ENCODE measurements at regions not wholly inside any gene's neighbourhood (a gene's known extent, or its start where the extent isn't known, plus 50 kb on each side); places are given as distances from the start of the nearest gene placed in this dataset.
"Not testable (repeated sequence)": the region's sequence is repeated elsewhere in the genome, so short reads cannot be mapped to it uniquely, and the experiment has no call there.

DNA sequence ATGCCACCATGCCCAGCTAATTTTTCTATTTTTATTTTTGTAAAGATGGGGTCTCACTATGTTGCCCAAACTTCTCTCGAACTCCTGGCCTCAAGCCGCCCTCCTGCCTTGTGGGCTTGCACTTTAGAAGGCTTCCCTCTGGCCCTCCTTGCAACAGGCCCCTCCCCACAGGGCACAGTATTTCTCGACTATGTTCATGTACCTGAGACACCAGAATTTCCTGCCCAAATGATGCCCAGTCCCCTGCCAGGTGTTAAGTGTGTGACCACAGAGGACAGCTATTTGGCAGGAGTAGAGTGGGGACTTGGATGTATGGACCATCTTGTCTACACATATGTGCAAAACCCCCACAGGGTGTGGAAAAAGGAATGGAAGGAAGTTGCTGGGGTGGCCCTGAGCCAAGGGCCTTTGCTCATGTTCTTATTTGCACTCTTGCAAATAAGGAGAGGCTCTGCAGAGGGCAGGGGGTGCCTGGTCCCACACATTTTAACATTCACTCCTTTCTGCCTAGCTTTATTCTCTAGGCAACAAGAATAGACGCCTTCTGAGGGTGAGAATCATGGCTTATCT lies 168.4 kb upstream of the PODXL start:
- ATAC-seq (no peak), DNase-seq (no peak)

- ATAC-seq: no peak
- DNase-seq: no peak
These were observed 167.5 kb upstream of the PODXL start for GRCh38 chr7:131723926-131724325.

DNA sequence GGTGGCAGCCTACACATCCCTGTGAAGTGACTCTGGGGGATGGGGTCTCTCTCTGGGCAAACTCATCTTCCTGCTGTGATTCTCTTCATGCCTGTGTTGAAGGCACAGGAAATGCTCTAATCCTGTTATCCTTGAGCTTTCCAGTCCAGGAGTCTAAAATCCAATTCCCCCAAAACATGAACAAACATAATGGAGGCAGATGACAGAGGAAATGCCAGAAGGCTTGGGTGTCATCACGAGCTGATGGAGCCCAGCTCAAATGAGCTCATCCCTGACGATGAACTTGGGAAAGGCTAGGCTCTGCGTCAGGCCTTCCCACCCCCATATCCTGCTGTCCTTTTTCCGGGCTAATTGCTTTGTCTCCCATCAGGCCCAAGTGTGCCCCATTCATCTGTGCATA lies 165.9 kb upstream of the PODXL start:
- DNase-seq (no peak), ATAC-seq (no peak)

GRCh38 chr7:131721660-131722059 lies 165.2 kb upstream of the PODXL start:
- DNase-seq (no peak), ATAC-seq (no peak)

GRCh38 chr7:131720703-131721102 lies 164.3 kb upstream of the PODXL start:
- DNase-seq (no peak), ATAC-seq (no peak)

GRCh38 chr7:131717181-131717580 lies 160.8 kb upstream of the PODXL start:
- no peak for ATAC-seq
- DNase-seq: no peak

GRCh38 chr7:131699323-131699722 lies 142.9 kb upstream of the PODXL start:
- DNase-seq: no peak
- ATAC-seq: no peak

DNA sequence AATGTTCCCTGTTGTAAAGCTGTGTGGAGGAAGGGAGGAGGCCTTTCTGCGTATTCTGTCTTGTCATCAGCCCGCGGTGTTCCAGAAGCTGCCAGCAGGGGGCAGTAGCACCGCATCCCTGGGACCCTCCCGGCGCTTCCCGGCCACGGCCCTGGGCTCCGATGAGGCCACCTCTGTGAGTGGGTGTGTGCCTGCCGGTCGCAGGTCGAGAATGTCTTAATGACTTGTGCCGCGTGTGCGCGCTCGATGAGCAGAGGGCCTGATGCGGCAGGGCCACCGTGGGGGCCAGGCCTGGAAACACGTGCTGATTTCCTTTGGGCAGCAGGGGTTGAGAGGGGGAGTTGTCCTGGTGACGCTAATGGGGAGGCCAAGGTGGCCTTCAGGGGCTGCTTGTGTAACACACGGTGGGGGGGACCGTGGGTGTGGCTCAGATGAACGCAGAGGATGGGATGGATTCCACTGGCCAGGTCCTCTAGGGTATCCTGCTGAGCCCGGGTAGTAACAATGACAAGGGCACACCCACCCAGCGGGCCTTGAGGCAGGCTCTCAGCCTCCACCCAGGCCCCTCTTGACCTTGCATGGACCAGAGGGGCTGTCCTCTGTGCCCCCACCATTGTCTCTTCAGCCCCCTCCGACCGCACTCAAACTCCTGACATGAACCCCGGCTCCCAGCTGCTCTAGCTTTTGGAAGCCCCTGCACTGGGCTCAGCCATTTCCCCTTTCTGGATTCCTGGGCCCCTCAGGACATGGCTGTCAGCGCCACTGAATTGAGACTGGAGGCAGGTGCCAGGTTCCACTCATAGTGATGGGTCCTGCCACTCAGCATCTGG lies 135.9 kb upstream of the PODXL start:
- peak; percentile 45 for ATAC-seq
- DNase-seq: peak; percentile 71

GRCh38 chr7:131691454-131692130 lies 135.2 kb upstream of the PODXL start:
- DNase-seq: no peak
- peak; percentile 11 for ATAC-seq

DNA sequence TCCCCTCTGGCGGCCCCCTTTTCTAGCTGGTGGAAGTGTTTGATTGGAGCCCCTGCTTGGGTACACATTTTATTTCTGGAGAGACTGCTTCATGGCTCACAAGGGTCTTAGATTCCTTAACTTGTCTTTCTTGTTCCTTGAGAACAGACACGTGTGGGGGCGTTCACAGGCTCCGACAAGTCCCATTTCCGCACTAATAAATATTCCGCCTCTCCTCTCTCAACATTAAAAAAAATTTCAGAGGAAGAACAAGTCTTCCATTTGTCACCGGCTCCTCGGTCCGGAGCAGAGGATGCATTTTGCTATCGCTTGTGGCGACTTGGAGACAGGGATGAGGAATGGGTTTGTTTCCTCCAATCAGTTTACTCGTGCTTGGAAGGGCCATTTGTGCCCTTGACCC lies 134.0 kb upstream of the PODXL start:
- DNase-seq (no peak), ATAC-seq (no peak)

DNA sequence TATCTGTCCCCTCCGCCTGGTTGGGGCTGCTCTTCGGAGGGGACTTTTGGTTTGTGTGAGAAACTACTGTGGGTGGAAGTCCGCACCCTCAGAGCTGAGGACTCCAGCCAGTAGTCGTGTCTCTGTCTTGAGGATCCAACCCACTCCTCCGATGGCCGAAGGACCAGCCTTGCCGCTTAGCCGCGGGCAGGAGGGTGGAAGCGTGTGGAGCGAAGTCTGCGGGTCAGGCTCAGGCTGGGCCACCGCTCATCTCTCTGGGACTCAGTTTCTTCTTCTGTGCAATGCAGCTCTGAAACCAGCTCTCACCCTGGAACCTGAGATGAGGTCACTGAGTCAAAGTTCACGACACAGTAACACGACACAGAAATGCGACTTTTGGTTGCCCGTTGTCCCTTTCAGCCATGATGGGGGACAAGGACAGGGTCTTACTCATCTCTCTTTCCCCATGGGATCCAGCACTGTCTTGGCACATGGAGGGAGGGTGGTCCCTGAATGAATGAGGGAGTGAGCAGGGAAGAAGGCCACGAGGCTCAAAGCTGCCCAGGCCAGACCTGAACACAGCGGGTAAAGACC lies 133.3 kb upstream of the PODXL start:
- no peak for DNase-seq

DNA sequence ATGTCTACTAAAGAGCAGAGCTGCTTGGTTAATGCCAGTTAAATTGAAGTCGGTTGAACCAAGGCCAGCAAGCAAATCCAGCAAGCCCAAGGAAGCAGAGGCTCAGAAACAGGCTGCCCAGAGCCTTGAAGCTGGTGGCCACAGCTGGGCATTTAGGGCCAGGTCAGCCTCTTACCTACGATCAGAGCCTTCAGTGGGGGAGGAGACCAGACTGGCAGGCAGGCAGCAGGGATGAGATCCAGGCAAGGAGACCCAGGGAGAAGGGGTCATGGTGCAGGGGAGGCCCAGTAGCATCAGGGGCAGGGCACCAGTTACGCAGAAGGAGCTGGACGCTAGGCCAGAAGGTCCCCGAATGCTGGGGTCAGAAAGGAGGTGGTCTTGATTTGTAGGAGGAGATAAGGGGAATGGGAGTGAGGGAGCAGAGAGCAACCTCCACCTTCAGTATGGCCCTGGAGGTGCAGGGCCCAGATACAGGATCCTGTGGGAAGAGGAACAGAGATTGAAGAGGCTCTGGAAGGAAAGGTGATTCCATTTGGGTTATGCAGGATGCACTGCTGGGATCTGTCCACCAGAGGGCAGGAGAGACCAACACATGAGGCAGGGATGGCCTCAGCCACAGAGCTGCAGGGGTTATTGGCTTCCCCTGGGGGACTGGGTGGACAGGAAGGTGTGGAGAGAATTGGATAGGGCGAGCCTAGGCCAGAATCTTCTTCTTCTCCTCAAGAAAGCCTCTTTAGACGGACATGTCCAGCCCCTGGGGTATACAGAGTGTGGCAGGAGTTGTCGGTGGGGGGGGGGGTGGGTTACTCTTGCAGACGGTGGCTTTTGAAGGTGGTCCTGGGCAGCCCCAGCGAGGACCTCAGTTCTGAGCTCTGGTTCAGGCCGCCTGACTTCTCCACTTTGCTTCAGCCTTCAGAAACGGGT lies 132.6 kb upstream of the PODXL start:
- ATAC-seq (no peak), DNase-seq (peak; percentile 65)

More for the DNA sequence above, 133.3 kb upstream of the PODXL start:
- no peak for ATAC-seq

DNA sequence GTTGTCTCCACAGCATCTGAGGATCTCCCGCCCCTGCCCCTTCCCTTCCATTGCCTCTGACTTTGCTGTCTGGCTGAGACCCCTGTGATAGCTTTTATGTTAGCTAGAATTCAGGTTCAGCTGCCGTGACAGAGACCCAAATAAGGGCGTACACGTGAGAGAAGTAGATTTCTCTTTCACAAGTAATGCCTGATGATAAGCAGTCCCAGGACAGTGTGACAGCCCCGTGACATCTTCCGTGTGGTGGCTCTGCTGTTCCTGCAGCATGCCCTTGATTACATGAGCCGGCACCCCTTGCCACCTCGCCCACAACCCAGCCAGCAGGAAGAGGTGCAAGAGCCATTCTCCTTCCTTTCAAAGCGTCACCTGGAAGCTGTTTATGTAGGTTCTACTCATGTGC lies 130.9 kb upstream of the PODXL start:
- ATAC-seq (no peak), DNase-seq (no peak)

- DNase-seq (no peak), ATAC-seq (no peak)
These were observed 130.4 kb upstream of the PODXL start for GRCh38 chr7:131686833-131687232.

DNA sequence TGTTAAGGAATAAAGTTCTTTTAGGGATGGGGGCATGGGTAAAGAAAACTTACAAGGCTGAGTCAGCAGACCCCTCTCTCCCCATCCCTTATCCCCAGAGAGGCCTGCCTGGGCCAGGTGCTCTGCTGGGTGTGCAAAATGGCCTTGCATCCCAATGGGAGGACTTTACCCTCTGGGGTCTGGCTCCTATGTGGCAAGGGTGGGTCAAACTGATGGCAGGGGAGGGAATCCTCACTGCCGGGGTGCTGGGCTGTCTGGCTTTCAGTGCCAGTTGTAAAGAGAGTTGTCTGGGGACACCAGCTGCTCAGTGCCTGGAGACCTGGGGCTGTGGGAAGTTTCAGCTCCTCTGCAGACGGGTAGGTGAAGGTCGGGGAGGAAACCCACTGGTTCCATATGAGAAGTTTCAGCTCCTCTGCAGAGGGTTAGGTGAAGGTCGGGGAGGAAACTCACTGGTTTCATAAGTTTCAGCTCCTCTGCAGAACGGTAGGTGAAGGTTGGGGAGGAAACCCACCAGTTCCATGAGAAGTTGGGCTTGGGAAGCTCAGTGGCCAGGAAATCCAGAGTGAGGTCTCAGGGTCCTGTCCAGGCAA lies 127.2 kb upstream of the PODXL start:
- ATAC-seq (no peak), DNase-seq (no peak)

- DNase-seq (no peak), ATAC-seq (no peak)
These were observed 125.5 kb upstream of the PODXL start for GRCh38 chr7:131681961-131682360.

DNA sequence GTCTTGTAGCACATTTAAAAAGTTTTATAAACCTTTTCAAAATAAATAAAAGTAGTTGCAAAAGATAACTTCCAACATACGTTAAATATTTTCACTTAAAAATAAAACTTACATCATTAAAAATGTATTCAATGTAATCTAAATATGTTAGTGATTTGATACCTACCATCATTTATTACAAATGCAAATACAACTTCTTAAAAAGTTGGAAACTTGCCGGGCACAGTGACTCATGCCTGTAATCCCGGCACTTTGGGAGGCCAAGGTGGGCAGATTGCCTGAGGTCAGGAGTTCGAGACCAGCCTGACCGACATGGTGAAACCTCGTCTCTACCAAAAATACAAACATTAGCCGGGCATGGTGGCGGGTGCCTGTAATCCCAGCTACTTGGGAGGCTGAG lies 122.6 kb upstream of the PODXL start:
- not testable (repeated sequence) for DNase-seq, ATAC-seq

GRCh38 chr7:131676850-131677249 lies 120.4 kb upstream of the PODXL start:
- not testable (repeated sequence) for ATAC-seq

DNA sequence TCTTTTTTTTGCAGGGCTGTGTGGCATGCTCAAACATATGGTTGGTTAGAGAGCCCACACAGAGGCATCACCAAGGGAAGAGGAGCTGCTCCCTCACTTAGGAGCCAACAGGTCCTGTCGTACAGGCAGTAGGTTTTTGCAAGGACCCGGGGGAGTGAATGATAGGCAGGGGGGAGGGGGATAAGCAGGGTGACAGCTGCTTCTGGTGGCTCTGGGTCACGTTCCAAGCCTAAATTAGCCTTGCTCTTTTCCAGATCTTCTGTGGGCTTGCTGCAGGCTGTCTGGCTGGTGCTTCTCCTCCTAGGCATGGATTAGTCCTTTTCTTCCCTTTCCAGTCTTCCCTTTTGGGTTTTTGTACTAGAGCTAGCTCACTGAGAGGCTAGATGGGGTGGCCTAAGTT lies 117.7 kb upstream of the PODXL start:
- no peak for DNase-seq
- ATAC-seq: no peak

More at GRCh38 chr7:131676850-131677249, 120.4 kb upstream of the PODXL start:
- DNase-seq: not testable (repeated sequence)

DNA sequence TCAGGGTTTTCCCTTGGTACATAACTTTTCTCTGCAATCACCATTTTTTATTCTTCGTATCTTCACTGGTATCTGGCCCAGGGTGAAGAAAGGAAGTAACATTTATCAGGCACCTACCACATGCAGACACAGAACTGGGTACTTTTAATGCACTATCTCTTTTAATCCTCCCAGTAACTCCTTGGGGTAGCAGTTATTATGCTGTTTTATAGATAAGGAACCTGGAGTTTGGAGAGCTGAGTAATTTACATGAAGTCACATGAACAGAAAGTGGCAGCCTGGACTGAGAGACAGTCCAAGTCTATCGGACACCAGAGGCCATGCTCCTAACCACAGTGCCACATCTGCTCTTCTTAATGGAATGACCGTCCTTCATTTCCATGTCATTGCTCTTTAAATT lies 117.1 kb upstream of the PODXL start:
- no peak for DNase-seq
- no peak for ATAC-seq

DNA sequence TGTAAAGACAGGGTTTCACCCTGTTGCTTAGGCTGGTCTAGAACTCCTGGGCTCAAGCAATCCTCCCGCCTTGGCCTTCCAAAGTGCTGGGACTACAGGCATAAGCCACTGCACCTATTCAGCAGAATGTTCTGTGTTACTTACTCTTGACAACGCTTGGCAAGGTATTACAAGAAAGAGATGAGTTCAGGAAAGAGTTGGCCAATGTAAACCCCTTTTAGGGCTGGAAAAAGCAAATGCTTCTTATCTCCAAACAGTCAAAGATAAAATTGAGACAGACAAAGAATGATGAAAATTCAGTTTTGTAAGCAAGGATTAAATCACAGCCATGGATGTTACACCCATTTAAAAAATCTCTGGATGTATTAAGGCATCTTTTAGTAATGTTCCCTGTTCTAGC lies 114.0 kb upstream of the PODXL start:
- DNase-seq: no peak
- no peak for ATAC-seq

Data from stimulated activated naive CD8-positive, alpha-beta T cell treated with anti-CD3 and anti-CD28 coated beads, Interleukin-15, Interleukin-2, amounts not matched to agents 100 U/mL and 50 U/mL, for 24 hours (primary cell).